AG10803 (cell line): ENCODE measurements at regions not wholly inside any gene's neighbourhood (a gene's known extent, or its start where the extent isn't known, plus 50 kb on each side); places are given as distances from the start of the nearest gene placed in this dataset.

Experiments used
- DNase-seq: peaks from one replicate; pipeline ENCODE4 v3.0.0; 2010; ENCODE audit warnings: low read depth
- H3K4me3 ChIP-seq: 2 replicates; pipeline ENCODE4 v1.5.1; 2011; ENCODE audit warnings: mild to moderate bottlenecking, low read length, control low read depth
- CTCF ChIP-seq: conservative IDR thresholded peaks from 2 replicates; pipeline ENCODE4 v1.5.1; 2011; ENCODE audit warnings: mild to moderate bottlenecking, low read length, control low read depth, inconsistent platforms

GRCh38 chr16:72609066-72609465 lies 437.1 kb upstream of the PMFBP1 start:
- no peak for TF ChIP-seq CTCF
- DNase-seq: peak; percentile 4
- no peak overlapping the region for H3K4me3 ChIP-seq

- TF ChIP-seq CTCF: no peak
- no peak overlapping the region for H3K4me3 ChIP-seq
- DNase-seq: no peak
Measured at GRCh38 chr16:72604375-72604774, 432.4 kb upstream of the PMFBP1 start.

- no peak for DNase-seq
- TF ChIP-seq CTCF: no peak
- H3K4me3 ChIP-seq: no peak overlapping the region
Measured at GRCh38 chr16:72602499-72602898, 430.5 kb upstream of the PMFBP1 start.

GRCh38 chr16:72598696-72599095 lies 426.7 kb upstream of the PMFBP1 start:
- TF ChIP-seq CTCF: no peak
- H3K4me3 ChIP-seq: no peak overlapping the region
- DNase-seq: no peak

GRCh38 chr16:72597938-72598337 lies 426.0 kb upstream of the PMFBP1 start:
- DNase-seq: no peak
- no peak overlapping the region for H3K4me3 ChIP-seq
- TF ChIP-seq CTCF: no peak

- no peak for TF ChIP-seq CTCF
- H3K4me3 ChIP-seq: no peak overlapping the region
- DNase-seq: no peak
Measured at GRCh38 chr16:72596373-72596772, 424.4 kb upstream of the PMFBP1 start.

- TF ChIP-seq CTCF: no peak
- DNase-seq: peak; percentile 18
- no peak overlapping the region for H3K4me3 ChIP-seq
Measured at GRCh38 chr16:72590151-72590937, 418.4 kb upstream of the PMFBP1 start.
